ENCODE measurements at regions not wholly inside any gene's neighbourhood (a gene's known extent, or its start where the extent isn't known, plus 50 kb on each side); places are given as distances from the start of the nearest gene placed in this dataset.

- TF ChIP-seq CHD1 (IDR thresholded peaks at IDR 0.05; ENCODE audit: low read depth, low read length) = no peak
These were observed 108.0 kb upstream of the METAP2 start (continued) for GRCh38 chr12:95365912-95366311.

- TF ChIP-seq NRF1 (conservative IDR thresholded peaks at IDR 0.05; ENCODE audit: low read depth, low read length) = no peak
- TF ChIP-seq CREB1 (IDR thresholded peaks at IDR 0.05; ENCODE audit: low read depth) = no peak
- no peak for TF ChIP-seq IRF5 (IDR thresholded peaks at IDR 0.05; ENCODE audit: borderline replicate concordance)
- TF ChIP-seq ZNF274 (IDR thresholded peaks at IDR 0.05; ENCODE audit: insufficient read depth, insufficient read length) = no peak
- Histone ChIP-seq H4K20me1 (ENCODE audit: control insufficient read depth, insufficient read depth) (no peaks in the 10 kb centered on the region), H2AFZ (ENCODE audit: control insufficient read depth, low read depth, low read length) (no peak overlapping the region), H3K27ac (ENCODE audit: control insufficient read depth, insufficient read depth) (no peak overlapping the region), H3K4me1 (ENCODE audit: control insufficient read depth, insufficient read depth, low read length) (no peaks in the 10 kb centered on the region), H3K4me2 (ENCODE audit: control insufficient read depth, insufficient read depth) (no peak overlapping the region), H3K9ac (ENCODE audit: control insufficient read depth, insufficient read depth, low read length) (no peak overlapping the region), H3K9me3 (replicated peaks; ENCODE audit: control insufficient read depth, insufficient read depth, low read length) (no peaks in the 10 kb centered on the region), H3K27me3 (replicated peaks in 1 of 2; ENCODE audit: control insufficient read depth in 2 of 2, insufficient read depth in 2 of 2, low read length in 1 of 2) (no peaks in the 10 kb centered on the region; a peak in 1 of 4 replicates), H3K79me2 (ENCODE audit: control insufficient read depth, insufficient read depth, low read length) (no peaks in the 10 kb centered on the region), H3K4me3 (no peak overlapping the region), H3K36me3 (ENCODE audit: control insufficient read depth in 2 of 2, insufficient read depth in 2 of 2, low read length in 1 of 2) (no peaks in the 10 kb centered on the region)
- intact Hi-C loops (cut with micrococcal nuclease; ENCODE audit: unreplicated experiment) (no loop called here), in situ Hi-C loops (cut with MboI) (no loop called here)
- FAIRE-seq (no peak), DNase-seq (ENCODE audit: low read depth, low spot score) (no peak), ATAC-seq (no peak)
- no TSS peak for BruUV-seq (replicated peaks)
- WGBS (ENCODE audit: insufficient coverage, insufficient replicate concordance, low lambda C conversion rate, missing lambda C conversion rate) = 82% methylated on average over 2 of the region's 2 CpGs
- ChIA-PET POLR2A (no interaction called here), RAD21 (ENCODE audit: unreplicated experiment) (no interaction called here), CTCF (no interaction called here), SMC1A (ENCODE audit: uncharacterized antibody, unreplicated experiment) (no interaction called here)
These were observed 105.0 kb upstream of the METAP2 start for GRCh38 chr12:95368931-95369330.

- Histone ChIP-seq H3K4me1 (ENCODE audit: control insufficient read depth, insufficient read depth, low read length) (no peaks in the 10 kb centered on the region), H3K9me3 (replicated peaks; ENCODE audit: control insufficient read depth, insufficient read depth, low read length) (no peaks in the 10 kb centered on the region), H3K4me3 (no peak overlapping the region), H3K9ac (ENCODE audit: control insufficient read depth, insufficient read depth, low read length) (no peak overlapping the region), H3K27ac (ENCODE audit: control insufficient read depth, insufficient read depth) (no peak overlapping the region), H3K4me2 (ENCODE audit: control insufficient read depth, insufficient read depth) (no peak overlapping the region), H3K36me3 (ENCODE audit: control insufficient read depth in 2 of 2, insufficient read depth in 2 of 2, low read length in 1 of 2) (no peaks in the 10 kb centered on the region), H4K20me1 (ENCODE audit: control insufficient read depth, insufficient read depth) (no peaks in the 10 kb centered on the region), H3K79me2 (ENCODE audit: control insufficient read depth, insufficient read depth, low read length) (no peaks in the 10 kb centered on the region), H3K27me3 (replicated peaks in 1 of 2; ENCODE audit: control insufficient read depth in 2 of 2, insufficient read depth in 2 of 2, low read length in 1 of 2) (no peaks in the 10 kb centered on the region; a peak in 1 of 4 replicates), H2AFZ (ENCODE audit: control insufficient read depth, low read depth, low read length) (no peak overlapping the region)
- no TSS peak for BruUV-seq (replicated peaks)
- TF ChIP-seq SKIL (IDR thresholded peaks at IDR 0.05; ENCODE audit: low read depth, poor library complexity, severe bottlenecking) (no peak), CHD2 (IDR thresholded peaks at IDR 0.05; ENCODE audit: borderline replicate concordance, low read depth, low read length) (no peak), GABPA (IDR thresholded peaks at IDR 0.05; ENCODE audit: low read depth) (no peak), REST (IDR thresholded peaks at IDR 0.05; ENCODE audit: low read depth, low read length) (no peak), NR2F1 (conservative IDR thresholded peaks at IDR 0.05) (no peak), IRF4 (IDR thresholded peaks at IDR 0.05; ENCODE audit: low read depth, low read length) (no peak)
- RAD21 ChIA-PET (ENCODE audit: unreplicated experiment) = no interaction called here
- WGBS (ENCODE audit: insufficient coverage, insufficient replicate concordance, low lambda C conversion rate, missing lambda C conversion rate) = 79% methylated on average over 5 of the region's 5 CpGs
- SMC1A ChIA-PET (ENCODE audit: uncharacterized antibody, unreplicated experiment) = no interaction called here
- no peak for DNase-seq (ENCODE audit: low read depth, low spot score)
- POLR2A ChIA-PET = no interaction called here
- CTCF ChIA-PET = no interaction called here
- intact Hi-C loops (cut with micrococcal nuclease; ENCODE audit: unreplicated experiment) (no loop called here), in situ Hi-C loops (cut with MboI) (no loop called here)
- ATAC-seq = no peak
- no peak for FAIRE-seq
These were observed 102.4 kb upstream of the METAP2 start for GRCh38 chr12:95371571-95371970.

All from GM12878 (cell line).